ENCODE measurements at regions not wholly inside any gene's neighbourhood (a gene's known extent, or its start where the extent isn't known, plus 50 kb on each side); places are given as distances from the start of the nearest gene placed in this dataset.
"Not testable (repeated sequence)": the region's sequence is repeated elsewhere in the genome, so short reads cannot be mapped to it uniquely, and the experiment has no call there.

DNA sequence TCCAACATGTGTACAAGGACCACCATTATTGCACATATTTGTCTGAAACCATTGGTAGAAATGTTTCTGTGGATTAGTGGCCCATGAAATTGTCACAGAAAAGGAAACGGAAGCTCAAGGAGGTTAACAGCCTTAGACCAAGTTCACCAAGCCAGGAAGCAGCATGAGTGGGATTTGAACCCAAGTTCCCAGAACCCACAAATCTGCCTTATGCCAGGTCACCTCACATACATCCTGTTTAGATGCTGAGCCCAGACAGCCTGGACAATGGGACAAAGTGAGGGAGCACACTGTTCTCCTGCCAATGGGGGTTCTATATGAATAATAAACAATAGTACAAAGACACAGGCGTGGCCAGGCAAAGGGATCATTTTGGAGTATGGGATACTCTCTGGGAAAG, 59.6 kb upstream of the CA12 start:
- DNase-seq (ENCODE audit: extremely low read depth, low read depth) = no peak
- TF ChIP-seq CTCF (IDR thresholded peaks at IDR 0.05; ENCODE audit: low read depth, low read length) = no peak

DNA sequence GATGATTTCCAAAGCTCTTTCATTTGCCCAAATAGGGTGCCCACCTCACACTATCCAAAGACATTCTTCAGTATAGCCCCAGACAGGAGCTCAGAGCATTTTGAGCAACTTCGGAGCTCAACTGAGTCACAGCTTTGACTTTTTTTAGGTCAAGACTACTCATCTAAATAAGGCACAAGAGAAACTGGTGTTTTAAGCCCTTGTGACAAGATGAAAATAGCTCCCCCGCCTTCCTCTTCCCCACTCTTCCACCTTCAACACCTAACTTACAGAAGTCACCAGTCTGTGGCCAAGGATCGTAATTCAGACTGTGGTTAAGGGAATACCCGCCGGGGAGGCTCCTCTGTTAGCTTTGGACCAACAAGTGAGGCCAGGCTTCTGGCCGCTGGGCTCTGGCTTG, 60.4 kb upstream of the CA12 start:
- TF ChIP-seq CTCF (IDR thresholded peaks at IDR 0.05; ENCODE audit: low read depth, low read length) = no peak
- no peak for DNase-seq (ENCODE audit: extremely low read depth, low read depth)

- no peak for DNase-seq (ENCODE audit: extremely low read depth, low read depth)
Measured at GRCh38 chr15:63444611-63445010, 59.8 kb upstream of the USP3 start.

DNA sequence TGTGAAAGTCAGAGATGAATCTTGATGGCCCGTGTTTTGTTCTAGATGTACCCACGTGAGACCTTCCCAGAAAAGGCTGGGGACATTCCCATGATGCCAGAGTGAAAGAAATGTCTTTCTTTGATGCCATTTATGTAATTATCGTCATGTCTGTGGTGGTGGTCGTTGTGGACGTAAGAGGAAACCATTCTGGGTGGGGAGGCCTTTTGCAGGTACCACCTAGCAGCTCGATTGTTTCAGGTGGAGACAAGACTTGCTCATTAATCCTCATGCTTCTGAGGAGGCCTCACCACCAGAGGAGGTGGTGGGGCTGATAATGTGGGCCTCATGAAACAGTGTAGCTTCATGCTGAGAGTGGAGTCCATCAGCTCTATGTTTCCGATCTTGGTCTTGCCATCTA, 58.1 kb upstream of the USP3 start:
- no peak for TF ChIP-seq CTCF (IDR thresholded peaks at IDR 0.05; ENCODE audit: low read depth, low read length)
- DNase-seq (ENCODE audit: extremely low read depth, low read depth) = no peak

More at GRCh38 chr15:63444611-63445010, 59.8 kb upstream of the USP3 start:
- no peak for TF ChIP-seq CTCF (IDR thresholded peaks at IDR 0.05; ENCODE audit: low read depth, low read length)

GRCh38 chr15:63447017-63447676, 57.2 kb upstream of the USP3 start:
- no peak for DNase-seq (ENCODE audit: extremely low read depth, low read depth)

GRCh38 chr15:63448266-63448665, 56.1 kb upstream of the USP3 start:
- TF ChIP-seq CTCF (IDR thresholded peaks at IDR 0.05; ENCODE audit: low read depth, low read length) = no peak
- DNase-seq (ENCODE audit: extremely low read depth, low read depth) = no peak

More at GRCh38 chr15:63447017-63447676, 57.2 kb upstream of the USP3 start:
- TF ChIP-seq CTCF (IDR thresholded peaks at IDR 0.05; ENCODE audit: low read depth, low read length) = no peak

- not testable (repeated sequence) for DNase-seq (ENCODE audit: extremely low read depth, low read depth)
Measured at GRCh38 chr15:63448872-63449555, 55.4 kb upstream of the USP3 start.

Data from AG09319 (cell line).